22Rv1 (cell line): ENCODE measurements at regions not wholly inside any gene's neighbourhood (a gene's known extent, or its start where the extent isn't known, plus 50 kb on each side); places are given as distances from the start of the nearest gene placed in this dataset.

Experiments
- H3K27ac ChIP-seq: fragments of 450-650 bp; 2 replicates; pipeline ENCODE4 v1.5.1; 2017
- CTCF ChIP-seq: fragments of 450-650 bp; IDR thresholded peaks from 2 replicates; pipeline ENCODE4 v1.5.1; 2017; ENCODE audit warnings: mild to moderate bottlenecking
- ZFX ChIP-seq: fragments of 450-650 bp; IDR thresholded peaks from 2 replicates; pipeline ENCODE4 v1.6.1; 2017; ENCODE audit warnings: antibody characterized with exemption, borderline replicate concordance

DNA sequence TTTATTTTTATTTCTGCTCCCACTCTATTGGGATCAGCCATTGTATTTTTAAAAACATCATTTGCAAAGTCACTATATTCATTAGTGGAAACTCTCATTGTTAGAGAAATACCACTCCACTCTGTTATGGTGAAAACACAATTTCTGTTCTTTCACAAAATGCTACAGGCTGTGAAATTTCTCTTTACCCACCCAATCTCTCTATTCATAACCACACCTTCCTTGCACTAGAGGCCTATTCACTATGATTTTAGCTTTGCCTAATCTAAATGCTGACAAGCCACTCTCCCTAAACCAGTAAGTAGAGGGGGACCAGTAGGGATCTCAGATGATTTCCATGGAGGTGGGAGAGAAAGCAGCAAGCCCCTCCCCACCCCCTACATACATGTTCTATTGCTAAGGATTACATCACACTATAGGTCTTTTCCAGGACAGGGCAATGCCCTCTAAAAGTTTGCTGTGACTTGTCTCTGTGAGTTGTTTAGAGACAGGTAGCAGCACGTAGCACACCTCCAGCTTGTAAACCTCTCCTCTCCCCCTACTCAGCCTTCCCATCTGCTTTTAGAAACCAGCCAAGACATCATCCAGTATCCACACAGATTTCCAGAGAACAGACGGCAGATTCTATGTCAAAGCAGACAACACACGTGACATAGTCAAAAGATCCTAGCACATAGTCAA lies 58.3 kb upstream of the PPP1R3C start:
- no peak for TF ChIP-seq CTCF
- no peak for TF ChIP-seq ZFX
- no peak overlapping the region for H3K27ac ChIP-seq

DNA sequence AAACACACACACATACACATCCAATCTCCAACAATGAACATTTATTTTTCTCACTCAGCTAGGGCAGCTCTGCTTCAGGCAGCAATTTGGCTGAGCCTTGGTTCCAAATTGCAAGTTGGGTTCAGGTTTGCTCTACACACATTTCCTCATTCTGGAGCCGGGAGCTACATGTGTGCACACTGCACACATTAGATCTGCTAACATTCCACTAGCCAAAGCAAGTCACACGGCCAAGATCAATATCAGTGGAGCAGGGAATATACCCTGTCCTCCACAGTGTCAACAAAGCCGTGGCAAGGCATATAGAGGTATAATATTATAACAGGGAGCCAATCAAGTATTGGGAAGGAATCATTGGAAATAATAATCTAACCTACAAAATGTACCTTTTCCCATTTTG lies 57.5 kb upstream of the PPP1R3C start:
- no peak for TF ChIP-seq ZFX
- no peak for TF ChIP-seq CTCF
- H3K27ac ChIP-seq = no peak overlapping the region

DNA sequence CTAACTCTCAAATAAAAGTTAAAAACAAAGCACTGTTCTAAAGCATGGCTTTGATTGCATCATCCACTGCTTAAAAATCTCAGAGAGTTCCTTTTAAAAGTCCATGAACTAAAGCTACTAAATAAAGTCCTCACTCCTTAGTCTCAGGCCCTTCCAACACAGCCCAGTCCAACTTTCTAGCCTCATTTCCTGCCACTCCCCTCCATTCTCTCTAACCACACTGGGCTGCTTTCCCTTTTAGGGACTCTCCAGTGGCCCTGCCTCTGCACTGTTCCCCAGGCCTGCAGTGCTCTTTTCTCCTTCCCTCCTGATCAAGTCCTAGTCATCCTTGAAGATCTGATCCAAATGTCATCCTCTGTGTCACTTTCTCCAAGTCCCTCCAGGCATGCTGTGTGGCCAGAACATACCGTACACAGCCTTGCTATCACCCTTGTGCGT lies 56.9 kb upstream of the PPP1R3C start:
- H3K27ac ChIP-seq = no peak overlapping the region
- TF ChIP-seq CTCF (no peak), ZFX (no peak)

- TF ChIP-seq ZFX = no peak
- TF ChIP-seq CTCF = no peak
- H3K27ac ChIP-seq = no peak overlapping the region
Measured at GRCh38 chr10:91684841-91685240, 52.0 kb upstream of the PPP1R3C start.

DNA sequence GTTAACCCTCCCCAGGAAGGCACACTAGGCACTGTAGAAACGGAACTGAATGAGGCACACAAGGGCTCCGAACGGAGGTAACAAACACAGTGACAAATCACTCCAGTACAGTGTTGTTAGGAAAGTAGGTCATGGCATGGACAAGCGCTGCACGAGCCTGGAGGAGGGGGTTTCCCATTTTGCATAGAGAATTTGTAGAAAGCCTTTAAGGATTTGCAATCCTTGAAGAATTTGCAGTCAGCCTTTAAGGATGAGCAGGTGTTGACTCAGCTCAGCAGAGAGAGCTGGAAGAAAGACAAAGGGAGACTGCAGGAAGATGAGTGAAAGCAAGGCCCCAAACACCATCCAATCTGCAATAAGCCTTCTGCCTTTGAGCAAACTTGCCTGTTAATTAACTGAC lies 51.1 kb upstream of the PPP1R3C start:
- TF ChIP-seq ZFX = no peak
- no peak for TF ChIP-seq CTCF
- H3K27ac ChIP-seq = no peak overlapping the region

GRCh38 chr10:91682912-91683311 lies 50.0 kb upstream of the PPP1R3C start:
- H3K27ac ChIP-seq = no peak overlapping the region
- no peak for TF ChIP-seq ZFX
